GM12878 (cell line): ENCODE measurements at regions not wholly inside any gene's neighbourhood (a gene's known extent, or its start where the extent isn't known, plus 50 kb on each side); places are given as distances from the start of the nearest gene placed in this dataset.

ENCODE experiments used
- ATAC-seq: fragments of 200-7000 bp; cut with Tn5 transposase; 3 replicates; pipeline ENCODE4 v1.9.1; 2020; ENCODE audit warnings: mild to moderate bottlenecking, moderate library complexity
- BruUV-seq: library from RNA; stranded (reverse); fragments of 400-500 nt; replicated peaks from 2 replicates; lab custom pipeline; 2021; lab: Mats Ljungman, UMichigan
- CTCF ChIA-PET: fragments of 300-600 bp; sonication (Branson Sonifier 250); formaldehyde crosslinking; extraction: SDS; loops from one replicate; lab custom pipeline; 2021; ENCODE audit warnings: inconsistent platforms; lab: Yijun Ruan, JAX
- POLR2A ChIA-PET: fragments of 350-600 bp; formaldehyde crosslinking; extraction: SDS; loops from one replicate; lab custom pipeline; 2021; ENCODE audit warnings: inconsistent platforms; lab: Charles Lee
- RAD21 ChIA-PET: fragments of 300-600 bp; sonication (Branson Sonifier 250); formaldehyde crosslinking; loops from one replicate; lab custom pipeline; 2023; ENCODE audit warnings: antibody characterized with exemption; ENCODE audit not compliant: unreplicated experiment; lab: Charles Lee
- SMC1A ChIA-PET: fragments of 300-600 bp; sonication (Branson Sonifier 250); formaldehyde crosslinking; loops from one replicate; lab custom pipeline; 2023; ENCODE audit not compliant: unreplicated experiment, uncharacterized antibody; lab: Charles Lee
- DNase-seq: peaks from one replicate; pipeline ENCODE4 v3.0.0-alpha.2; 2011; ENCODE audit warnings: low read depth, low spot score
- FAIRE-seq: peaks from 3 replicates; lab custom pipeline; 2011; peaks lifted over from hg19 to GRCh38; lab: Jason Lieb, UNC
- H2AFZ ChIP-seq: 2 replicates; pipeline ENCODE4 v1.6.0; 2011; ENCODE audit warnings: low read depth, low read length, control low read depth; ENCODE audit not compliant: control insufficient read depth
- H3K27ac ChIP-seq: 2 replicates; pipeline ENCODE4 v1.5.1; 2011; ENCODE audit warnings: control low read depth; ENCODE audit not compliant: control insufficient read depth, insufficient read depth
- H3K27me3 ChIP-seq, 2 experiments: replicated peaks in 1 of 2; 2 replicates each; pipeline versions ENCODE4 v1.6.0 to v1.6.1; 2011; ENCODE audit warnings: low read length in 1 of 2; ENCODE audit not compliant: control insufficient read depth in 2 of 2, insufficient read depth in 2 of 2
- H3K36me3 ChIP-seq, 2 experiments: 2 replicates each; pipeline ENCODE4 v1.5.1; 2011; ENCODE audit warnings: low read length in 1 of 2; ENCODE audit not compliant: control insufficient read depth in 2 of 2, insufficient read depth in 2 of 2
- H3K4me1 ChIP-seq: 2 replicates; pipeline ENCODE4 v1.6.1; 2011; ENCODE audit warnings: mild to moderate bottlenecking, low read length, moderate library complexity, mixed read lengths; ENCODE audit not compliant: control insufficient read depth, insufficient read depth
- H3K4me2 ChIP-seq: 2 replicates; pipeline ENCODE4 v1.6.0; 2011; ENCODE audit warnings: control low read depth; ENCODE audit not compliant: control insufficient read depth, insufficient read depth
- H3K4me3 ChIP-seq: fragments of 200-600 bp; sonication (generic); 2 replicates; pipeline ENCODE4 v1.5.1; 2016
- H3K79me2 ChIP-seq: 2 replicates; pipeline ENCODE4 v1.6.0; 2011; ENCODE audit warnings: low read length; ENCODE audit not compliant: control insufficient read depth, insufficient read depth
- H3K9ac ChIP-seq: 2 replicates; pipeline ENCODE4 v1.8.0; 2011; ENCODE audit warnings: low read length, control low read depth, mixed read lengths; ENCODE audit not compliant: control insufficient read depth, insufficient read depth
- H3K9me3 ChIP-seq: replicated peaks from 3 replicates; pipeline ENCODE4 v1.5.1; 2011; ENCODE audit warnings: mild to moderate bottlenecking, low read length; ENCODE audit not compliant: control insufficient read depth, insufficient read depth
- H4K20me1 ChIP-seq: 2 replicates; pipeline ENCODE4 v1.6.0; 2011; ENCODE audit not compliant: control insufficient read depth, insufficient read depth
- BHLHE40 ChIP-seq, 2 experiments: fragments of 450-650 bp in 1 of 2; IDR thresholded peaks; 2 replicates each; pipeline ENCODE4 v1.6.1; 2011 to 2017; ENCODE audit warnings: low read depth in 2 of 2, borderline replicate concordance in 1 of 2, improper control_type of control experiment in 1 of 2, low read length in 1 of 2, mild to moderate bottlenecking in 1 of 2
- CEBPZ ChIP-seq: fragments of 150-350 bp; IDR thresholded peaks from 2 replicates; pipeline ENCODE4 v1.6.1; 2016; ENCODE audit warnings: low read depth, low read length
- CHD1 ChIP-seq: IDR thresholded peaks from 2 replicates; pipeline ENCODE4 v1.6.1; 2012; ENCODE audit warnings: low read depth, low read length, improper control_type of control experiment
- GABPA ChIP-seq: IDR thresholded peaks from 2 replicates; pipeline ENCODE4 v1.6.1; 2014; ENCODE audit warnings: antibody characterized with exemption, low read depth, mild to moderate bottlenecking, inconsistent platforms
- HCFC1 ChIP-seq: fragments of 150-350 bp; IDR thresholded peaks from 2 replicates; pipeline ENCODE4 v1.6.1; 2014; ENCODE audit warnings: low read length
- RBBP5 ChIP-seq: fragments of 200-600 bp; sonication (generic); conservative IDR thresholded peaks from 2 replicates; pipeline ENCODE4 v1.6.1; 2016
- SIN3A ChIP-seq: IDR thresholded peaks from 2 replicates; pipeline ENCODE4 v1.6.1; 2012; ENCODE audit warnings: low read depth, low read length, improper control_type of control experiment
- SPI1 ChIP-seq: IDR thresholded peaks from 2 replicates; pipeline ENCODE4 v1.6.1; 2011; ENCODE audit warnings: low read depth, mild to moderate bottlenecking, low read length, moderate library complexity, borderline replicate concordance; ENCODE audit not compliant: insufficient read depth
- SREBF1 ChIP-seq: IDR thresholded peaks from 2 replicates; pipeline ENCODE4 v1.6.1; 2012; ENCODE audit warnings: mild to moderate bottlenecking, low read length
- SRF ChIP-seq, 2 experiments: IDR thresholded peaks; 2 replicates each; pipeline ENCODE4 v1.6.1; 2011; ENCODE audit warnings: low read depth in 2 of 2, low read length in 2 of 2, mild to moderate bottlenecking in 1 of 2, moderate library complexity in 1 of 2
- STAT1 ChIP-seq: fragments of 450-650 bp; conservative IDR thresholded peaks from 2 replicates; pipeline ENCODE4 v1.6.1; 2014; ENCODE audit warnings: antibody characterized with exemption, mild to moderate bottlenecking
- TAF1 ChIP-seq: IDR thresholded peaks from 2 replicates; pipeline ENCODE4 v1.6.1; 2011; ENCODE audit warnings: mild to moderate bottlenecking, low read depth, low read length, borderline replicate concordance
- ZNF217 ChIP-seq: fragments of 450-650 bp; IDR thresholded peaks from 2 replicates; pipeline ENCODE4 v1.6.1; 2017; ENCODE audit warnings: antibody characterized with exemption, mild to moderate bottlenecking
- ZSCAN29 ChIP-seq: fragments of 450-650 bp; IDR thresholded peaks from 2 replicates; pipeline ENCODE4 v1.6.1; 2017; ENCODE audit warnings: mild to moderate bottlenecking, moderate library complexity
- WGBS: methylation state at CpG from one replicate; pipeline ENCODE4 v1.1.6; 2016; ENCODE audit warnings: low lambda C conversion rate; ENCODE audit not compliant: insufficient replicate concordance, insufficient coverage; ENCODE audit errors: missing lambda C conversion rate; 5-methylcytosine and 5-hydroxymethylcytosine counted together
- in situ Hi-C: fragments of 300-500 bp; cut with MboI; formaldehyde crosslinking; loops from 9 replicates; pipeline ENCODE4 v1.14.3; 2018; ENCODE audit warnings: mixed read lengths
- intact Hi-C: fragments of 100-400 bp; cut with micrococcal nuclease; formaldehyde crosslinking; loops from one replicate; pipeline ENCODE4 v1.14.2; 2022; ENCODE audit not compliant: unreplicated experiment
- TF ChIP-seq, protein P1 (sequence below): fragments of 450-650 bp; IDR thresholded peaks from 2 replicates; pipeline ENCODE4 v1.6.1; 2017; ENCODE audit warnings: mild to moderate bottlenecking, low read depth, inconsistent platforms; ENCODE audit not compliant: poor library complexity, severe bottlenecking
- TF ChIP-seq, protein P2 (sequence below): fragments of 450-650 bp; IDR thresholded peaks from 2 replicates; pipeline ENCODE4 v1.6.1; 2014; ENCODE audit warnings: mild to moderate bottlenecking

DNA sequence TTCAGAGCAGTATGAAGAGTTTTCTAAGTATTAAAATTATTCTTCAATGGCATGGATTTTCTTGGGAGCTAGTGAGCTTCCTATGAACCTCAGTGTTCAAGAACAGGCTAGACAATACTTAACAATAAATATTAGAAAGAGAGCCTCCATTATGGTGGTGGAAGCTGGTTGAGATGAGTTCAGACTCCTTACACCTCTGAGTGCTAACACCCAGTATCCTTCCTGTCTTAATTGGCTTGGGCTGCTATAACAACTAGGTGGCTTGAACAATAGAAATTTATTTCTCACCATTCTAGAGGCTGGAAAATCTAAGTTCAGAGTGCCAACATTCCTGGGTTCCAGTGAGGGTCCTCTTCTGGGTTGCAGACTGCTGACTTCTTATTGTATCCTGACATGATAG lies 369.4 kb upstream of the HNRNPA3 start (continued):
- TF ChIP-seq CEBPZ, result no peak
- TF ChIP-seq SRF (IDR thresholded peaks at IDR 0.05; ENCODE audit: low read depth in 2 of 2, low read length in 2 of 2), result no peak
- TF ChIP-seq HCFC1, result no peak
- TF ChIP-seq STAT1, result no peak
- TF ChIP-seq CHD1, result no peak

DNA sequence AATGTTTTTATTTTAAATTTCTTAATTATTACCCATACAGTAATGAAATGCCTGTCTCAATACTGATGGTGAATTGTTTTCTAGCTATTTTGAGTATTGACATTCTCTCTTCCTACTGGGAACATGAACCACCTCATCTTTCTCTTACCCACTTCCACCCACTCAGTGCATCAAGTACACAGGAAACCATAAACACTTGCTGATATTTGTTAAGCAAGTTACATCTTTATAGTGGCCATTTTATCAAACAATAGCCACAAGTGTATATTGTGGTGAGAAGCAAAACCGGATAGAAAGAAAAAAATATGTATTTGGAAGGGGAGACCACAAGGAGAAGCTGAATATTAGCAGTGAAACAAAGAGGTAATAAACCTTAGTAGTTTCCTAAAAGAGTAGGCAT lies 368.1 kb upstream of the HNRNPA3 start:
- WGBS, result 0% methylated on average over 1 of the region's 1 CpG
- SMC1A ChIA-PET, result interaction anchor here (0.6 to 1.2 kb wide), 6 partner anchors 10 to 345 kb away, joined by 3 to 4 read pairs (median 3); no protein-coding TSS in a partner anchor
- Histone ChIP-seq H3K4me1 (no peaks in the 10 kb centered on the region), H3K9me3 (no peaks in the 10 kb centered on the region; the same call in 2 of the 3 replicates), H4K20me1 (no peaks in the 10 kb centered on the region), H3K4me3 (no peak overlapping the region), H3K79me2 (no peaks in the 10 kb centered on the region), H3K27ac (no peak overlapping the region), H3K36me3 (no peaks in the 10 kb centered on the region), H3K9ac (no peak overlapping the region), H2AFZ (no peak overlapping the region), H3K4me2 (no peak overlapping the region), H3K27me3 (no peaks in the 10 kb centered on the region; a peak in 1 of 4 replicates)
- DNase-seq (no peak), ATAC-seq (no peak), FAIRE-seq (no peak)
- POLR2A ChIA-PET, result no interaction called here
- TF ChIP-seq SIN3A, result no peak
- no peak for TF ChIP-seq RBBP5
- no peak for TF ChIP-seq BHLHE40 (IDR thresholded peaks at IDR 0.05; ENCODE audit: borderline replicate concordance in 1 of 2, low read depth in 2 of 2, low read length in 1 of 2)
- TF ChIP-seq, protein P1, sequence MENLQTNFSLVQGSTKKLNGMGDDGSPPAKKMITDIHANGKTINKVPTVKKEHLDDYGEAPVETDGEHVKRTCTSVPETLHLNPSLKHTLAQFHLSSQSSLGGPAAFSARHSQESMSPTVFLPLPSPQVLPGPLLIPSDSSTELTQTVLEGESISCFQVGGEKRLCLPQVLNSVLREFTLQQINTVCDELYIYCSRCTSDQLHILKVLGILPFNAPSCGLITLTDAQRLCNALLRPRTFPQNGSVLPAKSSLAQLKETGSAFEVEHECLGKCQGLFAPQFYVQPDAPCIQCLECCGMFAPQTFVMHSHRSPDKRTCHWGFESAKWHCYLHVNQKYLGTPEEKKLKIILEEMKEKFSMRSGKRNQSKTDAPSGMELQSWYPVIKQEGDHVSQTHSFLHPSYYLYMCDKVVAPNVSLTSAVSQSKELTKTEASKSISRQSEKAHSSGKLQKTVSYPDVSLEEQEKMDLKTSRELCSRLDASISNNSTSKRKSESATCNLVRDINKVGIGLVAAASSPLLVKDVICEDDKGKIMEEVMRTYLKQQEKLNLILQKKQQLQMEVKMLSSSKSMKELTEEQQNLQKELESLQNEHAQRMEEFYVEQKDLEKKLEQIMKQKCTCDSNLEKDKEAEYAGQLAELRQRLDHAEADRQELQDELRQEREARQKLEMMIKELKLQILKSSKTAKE, result no peak
- no peak for TF ChIP-seq ZNF217
- TF ChIP-seq GABPA, result no peak
- no peak for TF ChIP-seq STAT1
- TF ChIP-seq, protein P2, sequence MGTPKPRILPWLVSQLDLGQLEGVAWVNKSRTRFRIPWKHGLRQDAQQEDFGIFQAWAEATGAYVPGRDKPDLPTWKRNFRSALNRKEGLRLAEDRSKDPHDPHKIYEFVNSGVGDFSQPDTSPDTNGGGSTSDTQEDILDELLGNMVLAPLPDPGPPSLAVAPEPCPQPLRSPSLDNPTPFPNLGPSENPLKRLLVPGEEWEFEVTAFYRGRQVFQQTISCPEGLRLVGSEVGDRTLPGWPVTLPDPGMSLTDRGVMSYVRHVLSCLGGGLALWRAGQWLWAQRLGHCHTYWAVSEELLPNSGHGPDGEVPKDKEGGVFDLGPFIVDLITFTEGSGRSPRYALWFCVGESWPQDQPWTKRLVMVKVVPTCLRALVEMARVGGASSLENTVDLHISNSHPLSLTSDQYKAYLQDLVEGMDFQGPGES, result no peak
- no peak for TF ChIP-seq SPI1
- TF ChIP-seq ZSCAN29, result no peak
- no peak for TF ChIP-seq TAF1
- no peak for TF ChIP-seq SREBF1
- in situ Hi-C loops, result no loop called here
- CTCF ChIA-PET, result interaction anchor here (0.8 to 2.3 kb wide), 6 partner anchors 9 to 304 kb away, joined by 3 to 9 read pairs (median 5); no protein-coding TSS in a partner anchor
- no TSS peak for BruUV-seq
- RAD21 ChIA-PET, result no interaction called here
- intact Hi-C loops, result no loop called here
